GM12878 (cell line): ENCODE measurements at regions not wholly inside any gene's neighbourhood (a gene's known extent, or its start where the extent isn't known, plus 50 kb on each side); places are given as distances from the start of the nearest gene placed in this dataset.

Source experiments
- BCL11A ChIP-seq: IDR thresholded peaks from 2 replicates; pipeline ENCODE4 v1.6.1; 2011; ENCODE audit warnings: low read depth, low read length
- BCLAF1 ChIP-seq: fragments of 450-650 bp; IDR thresholded peaks from 2 replicates; pipeline ENCODE4 v1.6.1; 2017; ENCODE audit warnings: antibody characterized with exemption, mild to moderate bottlenecking, moderate library complexity
- BMI1 ChIP-seq: fragments of 450-650 bp; IDR thresholded peaks from 2 replicates; pipeline ENCODE4 v1.6.1; 2016; ENCODE audit warnings: mild to moderate bottlenecking, moderate library complexity, borderline replicate concordance
- BRCA1 ChIP-seq: IDR thresholded peaks from 2 replicates; pipeline ENCODE4 v1.6.1; 2011; ENCODE audit warnings: low read depth, low read length, improper control_type of control experiment
- CTCF ChIP-seq, 3 experiments: IDR thresholded peaks in 2 of 3; conservative IDR thresholded peaks in 1 of 3; 2 replicates each; pipeline ENCODE4 v1.5.1; 2011; ENCODE audit warnings: low read depth in 3 of 3, low read length in 3 of 3, mild to moderate bottlenecking in 3 of 3, control low read depth in 2 of 3, moderate library complexity in 2 of 3, inconsistent platforms in 1 of 3, mixed read lengths in 1 of 3; ENCODE audit not compliant: control insufficient read depth in 2 of 3, insufficient read depth in 1 of 3; ENCODE audit errors: extremely low read depth in 1 of 3
- JUNB ChIP-seq: IDR thresholded peaks from 2 replicates; pipeline ENCODE4 v1.6.1; 2016; ENCODE audit warnings: antibody characterized with exemption, mild to moderate bottlenecking
- POLR2A ChIP-seq: IDR thresholded peaks from 2 replicates; pipeline ENCODE4 v1.6.1; 2011; ENCODE audit warnings: low read depth, mild to moderate bottlenecking, low read length
- POLR2AphosphoS5 ChIP-seq: IDR thresholded peaks from 2 replicates; pipeline ENCODE4 v1.6.1; 2011; ENCODE audit warnings: mild to moderate bottlenecking, low read length, inconsistent platforms
- RFX5 ChIP-seq: IDR thresholded peaks from 2 replicates; pipeline ENCODE4 v1.6.1; 2011; ENCODE audit warnings: low read depth, low read length, improper control_type of control experiment
- SIN3A ChIP-seq: IDR thresholded peaks from 2 replicates; pipeline ENCODE4 v1.6.1; 2012; ENCODE audit warnings: low read depth, low read length, improper control_type of control experiment
- SRF ChIP-seq, 2 experiments: IDR thresholded peaks; 2 replicates each; pipeline ENCODE4 v1.6.1; 2011; ENCODE audit warnings: low read depth in 2 of 2, low read length in 2 of 2, mild to moderate bottlenecking in 1 of 2, moderate library complexity in 1 of 2
- ZBTB40 ChIP-seq: fragments of 450-650 bp; IDR thresholded peaks from 2 replicates; pipeline ENCODE4 v1.6.1; 2016; ENCODE audit warnings: mild to moderate bottlenecking, moderate library complexity, borderline replicate concordance
- ZNF274 ChIP-seq: IDR thresholded peaks from one replicate; pipeline ENCODE4 v1.8.0; 2011; ENCODE audit not compliant: insufficient read length, insufficient read depth

GRCh38 chr7:93756890-93757289 is 133.7 kb downstream of the TFPI2 start:
- TF ChIP-seq BCLAF1, result no peak
- no peak for TF ChIP-seq SIN3A
- TF ChIP-seq CTCF (IDR thresholded peaks at IDR 0.05 in 2 of 3, conservative IDR thresholded peaks at IDR 0.05 in 1 of 3; ENCODE audit: control insufficient read depth in 2 of 3, extremely low read depth in 1 of 3, insufficient read depth in 1 of 3, low read depth in 3 of 3, low read length in 3 of 3), result no peak
- no peak for TF ChIP-seq BCL11A
- no peak for TF ChIP-seq POLR2A
- TF ChIP-seq RFX5, result no peak
- TF ChIP-seq SRF (IDR thresholded peaks at IDR 0.05; ENCODE audit: low read depth in 2 of 2, low read length in 2 of 2), result no peak
- no peak for TF ChIP-seq ZNF274
- TF ChIP-seq POLR2AphosphoS5, result no peak
- no peak for TF ChIP-seq JUNB
- no peak for TF ChIP-seq BRCA1
- TF ChIP-seq BMI1, result no peak
- TF ChIP-seq ZBTB40, result no peak
